H1 (cell line): ENCODE measurements at regions not wholly inside any gene's neighbourhood (a gene's known extent, or its start where the extent isn't known, plus 50 kb on each side); places are given as distances from the start of the nearest gene placed in this dataset.

Experiments
- CTCF ChIA-PET: fragments of 300-600 bp; sonication (Branson Sonifier 250); formaldehyde crosslinking; loops from one replicate; lab custom pipeline; 2021; ENCODE audit not compliant: partially characterized antibody; lab: Charles Lee
- POLR2A ChIA-PET: fragments of 300-600 bp; sonication (Branson Sonifier 250); formaldehyde crosslinking; loops from one replicate; lab custom pipeline; 2021; ENCODE audit warnings: inconsistent platforms; ENCODE audit not compliant: partially characterized antibody; lab: Charles Lee
- DNase-seq, 2 experiments: peaks; one replicate each; pipeline versions ENCODE4 v3.0.0 to v3.0.0-alpha.2; 2010 to 2022; ENCODE audit warnings: low spot score in 2 of 2, low read depth in 1 of 2, mixed read lengths in 1 of 2
- FAIRE-seq: peaks from 2 replicates; lab custom pipeline; 2011; peaks lifted over from hg19 to GRCh38; lab: Jason Lieb, UNC
- H2AFZ ChIP-seq: 2 replicates; pipeline ENCODE4 v1.8.1; 2012; ENCODE audit warnings: low read length, inconsistent platforms
- H2AK5ac ChIP-seq: 2 replicates; pipeline ENCODE4 v1.6.1; 2013; ENCODE audit warnings: low read depth, low read length
- H2BK120ac ChIP-seq: replicated peaks from 2 replicates; pipeline ENCODE3; 2013; ENCODE audit warnings: low read depth, low read length, inconsistent platforms
- H2BK12ac ChIP-seq: 2 replicates; pipeline ENCODE4 v1.6.1; 2013; ENCODE audit warnings: low read depth, low read length
- H2BK15ac ChIP-seq: 2 replicates; pipeline ENCODE4 v1.6.1; 2013; ENCODE audit warnings: low read length
- H2BK20ac ChIP-seq: 2 replicates; pipeline ENCODE4 v1.6.1; 2013; ENCODE audit warnings: low read length
- H2BK5ac ChIP-seq: 2 replicates; pipeline ENCODE4 v1.6.1; 2013; ENCODE audit warnings: low read depth, low read length
- H3K14ac ChIP-seq: 2 replicates; pipeline ENCODE4 v1.6.1; 2013; ENCODE audit warnings: inconsistent platforms; ENCODE audit not compliant: insufficient read length
- H3K18ac ChIP-seq: 2 replicates; pipeline ENCODE4 v1.6.1; 2013; ENCODE audit warnings: low read length; ENCODE audit errors: extremely low read depth
- H3K23ac ChIP-seq: 2 replicates; pipeline ENCODE4 v1.6.1; 2013; ENCODE audit warnings: inconsistent platforms; ENCODE audit not compliant: insufficient read length
- H3K23me2 ChIP-seq: 2 replicates; pipeline ENCODE4 v1.6.1; 2013; ENCODE audit warnings: low read depth, low read length
- H3K27ac ChIP-seq: 2 replicates; pipeline ENCODE4 v1.6.1; 2011; ENCODE audit warnings: low read depth, low read length, inconsistent platforms
- H3K27me3 ChIP-seq, 4 experiments: replicated peaks in 1 of 4; 1 replicate in 1 of 4; 2 replicates in 3 of 4; pipeline versions ENCODE4 v1.6.1 to v1.8.1; 2011 to 2013; ENCODE audit warnings: low read length in 3 of 4, mild to moderate bottlenecking in 3 of 4, inconsistent platforms in 2 of 4, mixed read lengths in 2 of 4, moderate library complexity in 1 of 4; ENCODE audit not compliant: control insufficient read depth in 3 of 4, insufficient read depth in 3 of 4; ENCODE audit errors: extremely low read depth in 1 of 4
- H3K36me3 ChIP-seq, 4 experiments: 2 replicates each; pipeline versions ENCODE4 v1.6.1 to v1.8.1; 2011 to 2013; ENCODE audit warnings: mild to moderate bottlenecking in 4 of 4, low read length in 3 of 4, moderate library complexity in 2 of 4, control low read depth in 1 of 4, inconsistent platforms in 1 of 4; ENCODE audit not compliant: insufficient read depth in 4 of 4, control insufficient read depth in 2 of 4
- H3K4ac ChIP-seq: replicated peaks from 2 replicates; pipeline ENCODE3; 2013; ENCODE audit warnings: low read length, low read depth, mixed read lengths, inconsistent platforms; ENCODE audit not compliant: insufficient read length
- H3K4me1 ChIP-seq, 4 experiments: replicated peaks in 1 of 4; 1 replicate in 1 of 4; 2 replicates in 3 of 4; pipeline versions ENCODE4 v1.6.1 to v1.8.1; 2011 to 2013; ENCODE audit warnings: low read length in 3 of 4, inconsistent platforms in 2 of 4, mixed read lengths in 1 of 4; ENCODE audit not compliant: insufficient read depth in 4 of 4, control insufficient read depth in 3 of 4
- H3K4me2 ChIP-seq, 2 experiments: 2 replicates each; pipeline versions ENCODE4 v1.6.1 to v1.8.1; 2011 to 2013; ENCODE audit warnings: low read depth in 2 of 2, low read length in 2 of 2, control low read depth in 1 of 2, inconsistent platforms in 1 of 2, mild to moderate bottlenecking in 1 of 2; ENCODE audit not compliant: insufficient read depth in 1 of 2
- H3K4me3 ChIP-seq, 4 experiments: fragments of 200-600, 300-600 bp in 1 of 4; sonication (generic), shearing (Covaris generic), sonication (Bioruptor Twin) in 1 of 4; 2 replicates each; pipeline versions ENCODE4 v1.5.1 to v1.8.1; 2011 to 2016; ENCODE audit warnings: low read length in 4 of 4, low read depth in 3 of 4, control low read depth in 2 of 4, inconsistent platforms in 2 of 4, mild to moderate bottlenecking in 2 of 4, mixed read lengths in 1 of 4, moderate library complexity in 1 of 4; ENCODE audit not compliant: insufficient read depth in 2 of 4; ENCODE audit errors: extremely low read depth in 1 of 4
- H3K56ac ChIP-seq: replicated peaks from 2 replicates; pipeline ENCODE3; 2013; ENCODE audit warnings: low read depth, mild to moderate bottlenecking, mixed read lengths, low read length, inconsistent platforms; ENCODE audit not compliant: insufficient read length
- H3K79me1 ChIP-seq: 2 replicates; pipeline ENCODE4 v1.6.1; 2013; ENCODE audit warnings: low read depth, low read length, control low read depth
- H3K79me2 ChIP-seq, 2 experiments: 2 replicates each; pipeline versions ENCODE4 v1.6.1 to v1.8.1; 2012 to 2013; ENCODE audit warnings: low read length in 2 of 2, mild to moderate bottlenecking in 2 of 2, inconsistent platforms in 1 of 2; ENCODE audit not compliant: insufficient read depth in 2 of 2, control insufficient read depth in 1 of 2
- H3K9ac ChIP-seq, 4 experiments: replicated peaks in 1 of 4; 1 replicate in 1 of 4; 2 replicates in 3 of 4; pipeline versions ENCODE4 v1.6.1 to v1.8.1; 2011 to 2013; ENCODE audit warnings: low read depth in 3 of 4, low read length in 3 of 4, control low read depth in 2 of 4, mild to moderate bottlenecking in 2 of 4, moderate library complexity in 2 of 4, inconsistent platforms in 1 of 4; ENCODE audit errors: extremely low read depth in 1 of 4
- H3K9me3 ChIP-seq, 2 experiments: 2 replicates each; pipeline versions ENCODE4 v1.6.1 to v1.8.1; 2012 to 2013; ENCODE audit warnings: mild to moderate bottlenecking in 2 of 2, moderate library complexity in 2 of 2, control low read depth in 1 of 2, inconsistent platforms in 1 of 2, low read depth in 1 of 2, low read length in 1 of 2, mixed read lengths in 1 of 2; ENCODE audit not compliant: insufficient read depth in 2 of 2
- H4K20me1 ChIP-seq, 2 experiments: replicated peaks in 1 of 2; 2 replicates each; pipeline versions ENCODE3 to v1.8.1; 2011 to 2013; ENCODE audit warnings: inconsistent platforms in 2 of 2, low read length in 2 of 2, mild to moderate bottlenecking in 1 of 2; ENCODE audit not compliant: insufficient read depth in 2 of 2, control insufficient read depth in 1 of 2
- H4K5ac ChIP-seq: 2 replicates; pipeline ENCODE4 v1.6.1; 2013; ENCODE audit warnings: low read length, low read depth, mixed read lengths, inconsistent platforms; ENCODE audit not compliant: insufficient read length
- H4K8ac ChIP-seq: 2 replicates; pipeline ENCODE4 v1.8.0; 2013; ENCODE audit warnings: mild to moderate bottlenecking, moderate library complexity, low read length, inconsistent platforms; ENCODE audit not compliant: insufficient read depth; ENCODE audit errors: extremely low read depth
- H4K91ac ChIP-seq: replicated peaks from 2 replicates; pipeline ENCODE3; 2013; ENCODE audit warnings: low read length, mixed read lengths, inconsistent platforms; ENCODE audit not compliant: insufficient read length
- GTF2F1 ChIP-seq: IDR thresholded peaks from 2 replicates; pipeline ENCODE4 v1.6.1; 2012; ENCODE audit warnings: low read depth, low read length, improper control_type of control experiment, borderline replicate concordance
- MAFK ChIP-seq: IDR thresholded peaks from 2 replicates; pipeline ENCODE4 v1.6.1; 2012; ENCODE audit warnings: low read depth, mild to moderate bottlenecking, improper control_type of control experiment, low read length
- SP1 ChIP-seq: IDR thresholded peaks from 2 replicates; pipeline ENCODE4 v1.6.1; 2011; ENCODE audit warnings: low read depth, low read length
- SP2 ChIP-seq: IDR thresholded peaks from 2 replicates; pipeline ENCODE4 v1.6.1; 2012; ENCODE audit warnings: mild to moderate bottlenecking, low read length, inconsistent platforms
- SUZ12 ChIP-seq: fragments of 200-600 bp; sonication (generic); IDR thresholded peaks from 2 replicates; pipeline ENCODE4 v1.6.1; 2012; ENCODE audit warnings: mild to moderate bottlenecking, inconsistent platforms, low read length, moderate library complexity, mixed read lengths

DNA sequence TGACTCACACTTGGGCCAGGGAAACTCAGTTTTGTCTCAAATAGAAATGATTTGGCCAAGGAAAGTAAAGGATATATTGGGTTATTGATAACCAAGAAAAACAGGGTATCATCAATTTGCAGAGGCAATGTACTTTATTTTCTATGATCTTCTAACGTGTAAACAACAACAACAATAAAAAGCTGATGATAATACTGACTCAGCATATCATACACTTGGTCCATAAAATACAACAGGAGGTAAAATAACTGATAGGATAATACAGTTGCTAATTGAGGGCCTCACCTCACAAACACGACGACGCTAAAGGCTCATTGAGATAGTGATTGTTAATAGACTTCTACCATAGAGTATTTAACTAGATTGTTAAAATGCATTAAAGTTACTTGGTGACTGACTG is 774.0 kb upstream of the NOVA1 start (continued):
- TF ChIP-seq SP1 (no peak), SUZ12 (no peak), SP2 (no peak)

DNA sequence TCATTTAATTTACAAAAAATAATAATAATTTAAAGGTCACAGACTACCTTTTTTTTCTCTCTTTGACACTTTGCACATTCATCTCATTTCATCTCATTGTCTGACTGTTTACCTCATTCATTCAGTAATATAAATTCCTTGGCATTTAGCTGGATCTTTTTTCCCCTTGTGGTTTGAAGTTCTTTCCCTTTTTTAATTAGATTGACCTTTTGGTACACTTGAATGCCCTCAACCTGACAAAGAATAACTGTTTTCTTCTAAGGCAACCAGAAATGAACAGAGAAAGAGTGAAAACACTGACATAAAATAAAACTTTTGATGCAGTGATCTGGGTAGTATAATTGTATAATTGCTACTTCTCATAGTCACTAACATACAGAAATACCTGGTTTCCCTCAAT is 774.9 kb upstream of the NOVA1 start:
- FAIRE-seq (no peak), DNase-seq (no peak)
- Histone ChIP-seq H3K9me3 (no peaks in the 10 kb centered on the region), H3K79me1 (no peaks in the 10 kb centered on the region), H3K4ac (no peak overlapping the region), H2AFZ (no peak overlapping the region), H3K4me2 (no peak overlapping the region), H3K23me2 (no peaks in the 10 kb centered on the region), H4K8ac (no peak overlapping the region), H3K56ac (no peak overlapping the region), H2AK5ac (no peak overlapping the region), H4K20me1 (no peaks in the 10 kb centered on the region), H3K27ac (no peak overlapping the region), H3K27me3 (no peaks in the 10 kb centered on the region), H2BK12ac (no peak overlapping the region), H3K4me3 (no peak overlapping the region), H3K36me3 (no peaks in the 10 kb centered on the region), H2BK120ac (no peak overlapping the region), H2BK15ac (no peak overlapping the region), H3K23ac (no peak overlapping the region), H3K18ac (no peak overlapping the region), H4K5ac (no peak overlapping the region), H4K91ac (no peak overlapping the region), H3K79me2 (no peaks in the 10 kb centered on the region), H2BK5ac (no peak overlapping the region), H3K4me1 (no peaks in the 10 kb centered on the region), H3K14ac (no peak overlapping the region), H3K9ac (no peak overlapping the region), H2BK20ac (no peak overlapping the region)
- TF ChIP-seq MAFK (no peak), GTF2F1 (no peak)
- CTCF ChIA-PET, result no interaction called here
- POLR2A ChIA-PET, result no interaction called here
